H1 (cell line): ENCODE measurements at regions not wholly inside any gene's neighbourhood (a gene's known extent, or its start where the extent isn't known, plus 50 kb on each side); places are given as distances from the start of the nearest gene placed in this dataset.

Experiments
- POLR2AphosphoS5 ChIP-seq: IDR thresholded peaks from 2 replicates; pipeline ENCODE4 v1.6.1; 2011; ENCODE audit warnings: low read depth, low read length
- SP1 ChIP-seq: IDR thresholded peaks from 2 replicates; pipeline ENCODE4 v1.6.1; 2011; ENCODE audit warnings: low read depth, low read length

GRCh38 chr18:22563164-22563583 is 145.5 kb upstream of the CTAGE1 start:
- TF ChIP-seq POLR2AphosphoS5 (no peak), SP1 (no peak)
